H9 (cell line): ENCODE measurements at regions not wholly inside any gene's neighbourhood (a gene's known extent, or its start where the extent isn't known, plus 50 kb on each side); places are given as distances from the start of the nearest gene placed in this dataset.
"Not testable (repeated sequence)": the region's sequence is repeated elsewhere in the genome, so short reads cannot be mapped to it uniquely, and the experiment has no call there.

Source experiments
- DNase-seq: peaks from one replicate; pipeline ENCODE4 v3.0.0-alpha.2; 2017
- H2AFZ ChIP-seq: one replicate; pipeline ENCODE4 v1.6.1; 2013; ENCODE audit warnings: mild to moderate bottlenecking, low read length, control low read depth, moderate library complexity
- H2AK5ac ChIP-seq: 2 replicates; pipeline ENCODE4 v1.6.1; 2013; ENCODE audit warnings: low read length, control low read depth, mixed read lengths; ENCODE audit not compliant: insufficient read length
- H2BK120ac ChIP-seq: one replicate; pipeline ENCODE4 v1.6.1; 2013; ENCODE audit warnings: low read depth, mild to moderate bottlenecking, low read length, control low read depth, inconsistent platforms; ENCODE audit not compliant: poor library complexity, severe bottlenecking
- H2BK12ac ChIP-seq: 2 replicates; pipeline ENCODE4 v1.6.1; 2013; ENCODE audit warnings: low read length, control low read depth, mixed read lengths, low read depth; ENCODE audit not compliant: insufficient read length
- H2BK15ac ChIP-seq: 2 replicates; pipeline ENCODE4 v1.6.1; 2013; ENCODE audit warnings: low read depth, low read length, control low read depth
- H2BK20ac ChIP-seq: one replicate; pipeline ENCODE4 v1.6.1; 2013; ENCODE audit warnings: low read depth, mild to moderate bottlenecking, low read length, control low read depth, inconsistent platforms; ENCODE audit not compliant: poor library complexity, severe bottlenecking
- H2BK5ac ChIP-seq: 2 replicates; pipeline ENCODE4 v1.6.1; 2013; ENCODE audit warnings: low read length, control low read depth, mixed read lengths; ENCODE audit not compliant: insufficient read length
- H3K14ac ChIP-seq: 2 replicates; pipeline ENCODE4 v1.6.1; 2013; ENCODE audit warnings: low read length, control low read depth; ENCODE audit not compliant: insufficient read depth
- H3K18ac ChIP-seq: 2 replicates; pipeline ENCODE4 v1.6.1; 2013; ENCODE audit warnings: low read depth, mild to moderate bottlenecking, mixed read lengths, low read length, control low read depth; ENCODE audit not compliant: insufficient read length
- H3K23ac ChIP-seq: 2 replicates; pipeline ENCODE4 v1.6.1; 2013; ENCODE audit warnings: low read length, control low read depth, mixed read lengths, low read depth; ENCODE audit not compliant: insufficient read length
- H3K23me2 ChIP-seq: 2 replicates; pipeline ENCODE4 v1.6.1; 2013; ENCODE audit warnings: low read depth, mild to moderate bottlenecking, mixed read lengths, low read length, control low read depth; ENCODE audit not compliant: insufficient read length, poor library complexity, severe bottlenecking
- H3K27ac ChIP-seq: 2 replicates; pipeline ENCODE4 v1.5.1; 2013; ENCODE audit warnings: low read length, control low read depth, mixed read lengths, low read depth; ENCODE audit not compliant: insufficient read length
- H3K27me3 ChIP-seq: 2 replicates; pipeline ENCODE4 v1.6.1; 2013; ENCODE audit warnings: low read length, control low read depth, inconsistent platforms; ENCODE audit not compliant: insufficient read depth
- H3K4ac ChIP-seq: 2 replicates; pipeline ENCODE4 v1.6.1; 2013; ENCODE audit warnings: low read depth, mild to moderate bottlenecking, control low read depth, inconsistent platforms, low read length, moderate library complexity
- H3K4me1 ChIP-seq: 2 replicates; pipeline ENCODE4 v1.6.1; 2013; ENCODE audit warnings: low read length, control low read depth, inconsistent platforms; ENCODE audit not compliant: insufficient read depth
- H3K4me2 ChIP-seq: 2 replicates; pipeline ENCODE4 v1.6.1; 2013; ENCODE audit warnings: low read length, control low read depth, mixed read lengths; ENCODE audit not compliant: insufficient read length, insufficient read depth
- H3K56ac ChIP-seq: 2 replicates; pipeline ENCODE4 v1.6.1; 2013; ENCODE audit warnings: low read depth, mild to moderate bottlenecking, mixed read lengths, low read length, control low read depth; ENCODE audit not compliant: insufficient read length
- H3K79me1 ChIP-seq: 2 replicates; pipeline ENCODE4 v1.6.1; 2013; ENCODE audit warnings: low read depth, mild to moderate bottlenecking, moderate library complexity, low read length, control low read depth, inconsistent platforms; ENCODE audit not compliant: insufficient read depth, poor library complexity, severe bottlenecking
- H3K79me2 ChIP-seq: 2 replicates; pipeline ENCODE4 v1.6.1; 2013; ENCODE audit warnings: low read length, control low read depth, inconsistent platforms; ENCODE audit not compliant: insufficient read depth
- H3K9ac ChIP-seq: 2 replicates; pipeline ENCODE4 v1.6.1; 2013; ENCODE audit warnings: low read length, control low read depth, mixed read lengths; ENCODE audit not compliant: insufficient read length; ENCODE audit errors: extremely low read depth
- H3K9me3 ChIP-seq: one replicate; pipeline ENCODE4 v1.6.1; 2013; ENCODE audit warnings: low read depth, low read length, inconsistent platforms; ENCODE audit not compliant: control insufficient read depth
- H3T11ph ChIP-seq: one replicate; pipeline ENCODE4 v1.6.1; 2013; ENCODE audit warnings: mild to moderate bottlenecking, low read length, control low read depth, inconsistent platforms
- H4K20me1 ChIP-seq: one replicate; pipeline ENCODE4 v1.6.1; 2013; ENCODE audit not compliant: control insufficient read depth, insufficient read length, insufficient read depth
- H4K5ac ChIP-seq: 2 replicates; pipeline ENCODE4 v1.6.1; 2013; ENCODE audit warnings: low read depth, mild to moderate bottlenecking, mixed read lengths, low read length, control low read depth; ENCODE audit not compliant: insufficient read length
- H4K8ac ChIP-seq: replicated peaks from 2 replicates; pipeline ENCODE4 v1.6.1; 2013; ENCODE audit warnings: low read length, control low read depth, mixed read lengths, low read depth; ENCODE audit not compliant: insufficient read length
- H4K91ac ChIP-seq: 2 replicates; pipeline ENCODE4 v1.6.1; 2013; ENCODE audit warnings: low read depth, mild to moderate bottlenecking, moderate library complexity, mixed read lengths, low read length, control low read depth; ENCODE audit not compliant: insufficient read length
- H3K27ac Mint-ChIP-seq, 3 experiments: 2 replicates in 2 of 3; 3 replicates in 1 of 3; pipeline ENCODE4 v1.8.0; 2020 to 2021; ENCODE audit warnings: mixed read lengths in 3 of 3, mild to moderate bottlenecking in 1 of 3, moderate library complexity in 1 of 3
- H3K27me3 Mint-ChIP-seq: 2 replicates; pipeline ENCODE4 v1.8.0; 2021; ENCODE audit warnings: low read depth, mild to moderate bottlenecking, moderate library complexity, mixed read lengths
- H3K36me3 Mint-ChIP-seq, 3 experiments: 2 replicates in 2 of 3; 3 replicates in 1 of 3; pipeline ENCODE4 v1.8.0; 2020 to 2021; ENCODE audit warnings: low read depth in 3 of 3, mixed read lengths in 3 of 3; ENCODE audit not compliant: insufficient read depth in 1 of 3
- H3K4me1 Mint-ChIP-seq, 2 experiments: 2 replicates each; pipeline ENCODE4 v1.8.0; 2020; ENCODE audit warnings: mixed read lengths in 2 of 2
- H3K4me3 Mint-ChIP-seq, 2 experiments: 2 replicates in 1 of 2; 3 replicates in 1 of 2; pipeline ENCODE4 v1.8.0; 2020 to 2021; ENCODE audit warnings: mild to moderate bottlenecking in 2 of 2, mixed read lengths in 2 of 2, moderate library complexity in 1 of 2
- H3K9me3 Mint-ChIP-seq, 2 experiments: 2 replicates in 1 of 2; 3 replicates in 1 of 2; pipeline ENCODE4 v1.8.0; 2020; ENCODE audit warnings: mild to moderate bottlenecking in 2 of 2, mixed read lengths in 2 of 2, moderate library complexity in 1 of 2
- WGBS: extraction: QIAGEN DNeasy Blood & Tissue Kit; methylation state at CpG from one replicate; pipeline ENCODE4 v1.1.7; 2013; ENCODE audit warnings: missing lambda C conversion rate, low lambda C conversion rate, mixed read lengths; ENCODE audit not compliant: insufficient read length; ENCODE audit errors: extremely low coverage; 5-methylcytosine and 5-hydroxymethylcytosine counted together
- TF ChIP-seq, protein P1 (sequence below): fragments of 200-600 bp; sonication (generic); conservative IDR thresholded peaks from 3 replicates; pipeline ENCODE4 v1.8.0; 2021; ENCODE audit warnings: antibody characterized with exemption, mild to moderate bottlenecking

DNA sequence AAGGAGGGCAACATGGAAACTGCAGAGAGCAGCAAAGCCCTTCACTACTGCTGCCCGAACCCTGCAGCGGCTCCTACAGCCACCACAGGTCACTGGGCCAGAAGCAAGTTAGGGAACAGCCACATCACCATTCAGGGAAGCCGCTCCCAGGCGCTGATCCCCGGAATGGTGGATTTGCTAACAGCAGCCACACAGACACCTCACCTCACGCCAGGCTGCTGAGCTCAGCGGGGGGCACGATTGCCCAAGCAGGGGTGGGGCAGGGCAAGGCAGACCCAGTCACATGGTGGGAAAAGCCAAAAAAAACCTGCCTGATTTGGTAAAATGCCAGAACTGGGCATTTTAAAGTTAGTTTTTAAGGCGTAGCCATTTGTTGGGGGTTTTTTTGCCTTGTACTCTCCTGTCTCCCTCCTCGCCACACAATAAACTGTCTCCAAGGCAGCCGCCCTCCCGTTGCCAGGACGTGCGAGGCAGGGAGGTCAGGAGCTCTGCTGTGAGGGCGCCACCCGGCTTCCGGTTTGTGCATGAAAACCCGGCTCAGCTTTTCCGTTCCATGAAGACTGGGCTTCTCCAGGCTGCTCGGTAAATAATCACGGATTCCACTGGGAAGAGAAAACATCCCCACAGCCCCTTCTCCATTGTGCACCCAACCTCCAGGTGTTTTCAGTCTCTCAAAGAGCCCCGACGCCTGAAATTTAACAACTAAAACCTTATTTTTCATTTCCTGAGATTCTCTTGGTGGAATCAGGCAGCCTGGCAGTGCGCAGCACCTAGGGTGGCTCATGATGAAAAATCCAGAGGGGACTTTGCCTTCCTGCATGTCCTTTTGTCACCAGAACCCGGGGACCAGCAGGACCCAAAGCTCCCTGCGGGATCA lies 453.5 kb downstream of the PREX1 start:
- not testable (repeated sequence) for H3K4me1 ChIP-seq, H3K27ac ChIP-seq, H3K4me2 ChIP-seq, H2AFZ ChIP-seq, H3K9ac ChIP-seq, H3K79me2 ChIP-seq, H3K14ac ChIP-seq, H2BK5ac ChIP-seq, H3K9me3 Mint-ChIP-seq, H3K9me3 ChIP-seq, H3K56ac ChIP-seq, H3K4me3 Mint-ChIP-seq, H2BK15ac ChIP-seq, H2BK120ac ChIP-seq, H3K79me1 ChIP-seq, H3K27me3 Mint-ChIP-seq, H3K4ac ChIP-seq, H4K8ac ChIP-seq, H2BK12ac ChIP-seq, H4K5ac ChIP-seq, H3K36me3 Mint-ChIP-seq, H4K20me1 ChIP-seq, H3T11ph ChIP-seq, H2BK20ac ChIP-seq, H3K18ac ChIP-seq, H3K23ac ChIP-seq, H3K27me3 ChIP-seq, H3K23me2 ChIP-seq, H2AK5ac ChIP-seq, H4K91ac ChIP-seq
- no CpG with 5 or more reads among the region's 26 CpGs for WGBS
- TF ChIP-seq, protein P1, sequence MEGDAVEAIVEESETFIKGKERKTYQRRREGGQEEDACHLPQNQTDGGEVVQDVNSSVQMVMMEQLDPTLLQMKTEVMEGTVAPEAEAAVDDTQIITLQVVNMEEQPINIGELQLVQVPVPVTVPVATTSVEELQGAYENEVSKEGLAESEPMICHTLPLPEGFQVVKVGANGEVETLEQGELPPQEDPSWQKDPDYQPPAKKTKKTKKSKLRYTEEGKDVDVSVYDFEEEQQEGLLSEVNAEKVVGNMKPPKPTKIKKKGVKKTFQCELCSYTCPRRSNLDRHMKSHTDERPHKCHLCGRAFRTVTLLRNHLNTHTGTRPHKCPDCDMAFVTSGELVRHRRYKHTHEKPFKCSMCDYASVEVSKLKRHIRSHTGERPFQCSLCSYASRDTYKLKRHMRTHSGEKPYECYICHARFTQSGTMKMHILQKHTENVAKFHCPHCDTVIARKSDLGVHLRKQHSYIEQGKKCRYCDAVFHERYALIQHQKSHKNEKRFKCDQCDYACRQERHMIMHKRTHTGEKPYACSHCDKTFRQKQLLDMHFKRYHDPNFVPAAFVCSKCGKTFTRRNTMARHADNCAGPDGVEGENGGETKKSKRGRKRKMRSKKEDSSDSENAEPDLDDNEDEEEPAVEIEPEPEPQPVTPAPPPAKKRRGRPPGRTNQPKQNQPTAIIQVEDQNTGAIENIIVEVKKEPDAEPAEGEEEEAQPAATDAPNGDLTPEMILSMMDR: peak; percentile 58
- Mint-ChIP-seq H3K27ac (peak overlapping the region in 1 of 3 experiments; percentile 47; a peak in 2 of 7 replicates), H3K4me1 (peaks cover 65 to 70% of the 10 kb centered on the region in 2 experiments)
- peak; percentile 75 for DNase-seq
